NCI-H774 (cell line): ENCODE measurements at regions not wholly inside any gene's neighbourhood (a gene's known extent, or its start where the extent isn't known, plus 50 kb on each side); places are given as distances from the start of the nearest gene placed in this dataset.
"Not testable (repeated sequence)": the region's sequence is repeated elsewhere in the genome, so short reads cannot be mapped to it uniquely, and the experiment has no call there.

Experiments
- DNase-seq: peaks from one replicate; lab custom pipeline; 2025; lab: John Stamatoyannopoulos, UW

DNA sequence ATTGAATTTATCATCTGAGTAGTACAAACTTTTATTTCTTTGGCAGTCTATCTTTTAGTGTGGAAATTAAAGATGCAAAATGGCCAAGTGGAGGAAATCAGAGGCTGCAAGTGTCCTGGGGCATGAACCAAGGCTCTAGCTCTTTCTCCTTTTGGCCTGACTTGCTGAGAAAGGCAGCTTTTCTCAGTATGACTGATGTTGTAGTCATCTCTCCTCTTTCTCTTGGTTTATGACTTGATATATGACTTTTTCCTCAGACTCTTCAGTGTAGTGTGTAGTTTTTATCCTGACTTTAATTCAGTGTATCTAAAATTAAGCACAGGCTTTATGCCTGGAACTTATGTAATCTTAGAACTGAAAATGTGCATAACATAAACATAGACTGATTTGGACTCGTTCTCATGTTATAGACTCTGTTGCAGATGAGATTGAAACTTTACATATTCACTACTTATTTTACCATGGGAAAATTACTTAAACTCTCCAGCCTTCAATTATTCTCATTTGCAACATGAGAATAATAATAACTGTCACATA is 65.7 kb downstream of the SLITRK5 start:
- DNase-seq, result no peak

GRCh38 chr13:87754097-87754496 is 82.9 kb downstream of the SLITRK5 start:
- no peak for DNase-seq

DNA sequence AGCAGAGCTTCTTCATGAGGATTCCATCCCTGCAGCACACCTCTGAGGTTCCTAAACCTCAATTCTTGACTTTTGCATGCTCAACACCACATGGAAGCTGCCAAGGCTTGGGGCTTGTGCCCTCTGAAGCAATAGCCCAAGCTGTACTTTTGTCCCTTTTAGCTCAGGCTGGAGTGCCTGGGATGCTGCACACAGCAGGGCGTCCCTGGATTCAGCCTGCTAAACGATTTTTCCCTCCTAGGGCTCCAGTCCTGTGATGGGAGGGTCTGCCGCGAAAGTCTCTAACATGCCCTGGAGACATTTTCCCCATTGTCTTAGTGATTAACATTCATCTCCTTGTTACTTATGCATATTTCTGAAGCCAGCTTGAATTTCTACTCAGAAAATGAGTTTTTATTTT is 98.3 kb downstream of the SLITRK5 start:
- DNase-seq, result no peak

DNA sequence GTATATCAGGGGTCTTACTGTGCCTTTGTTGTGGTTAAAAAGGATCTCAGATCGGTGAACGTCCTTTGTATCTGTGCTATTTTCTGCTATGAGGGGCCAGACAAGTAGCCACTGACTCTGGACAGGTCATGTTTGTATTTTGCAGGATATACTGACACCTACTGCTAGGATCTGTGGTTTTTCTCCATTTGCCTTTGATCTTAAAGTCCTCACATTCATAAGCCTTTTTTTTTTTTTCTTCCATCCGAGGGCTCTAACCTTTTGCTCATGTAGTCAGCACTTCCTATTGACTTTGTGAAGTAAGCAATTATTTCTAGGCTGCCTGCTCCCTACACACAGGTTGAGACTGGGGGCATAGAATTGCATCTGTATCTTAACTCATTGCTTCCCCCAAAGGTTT is 106.2 kb downstream of the SLITRK5 start:
- DNase-seq, result no peak

- no peak for DNase-seq
Measured at GRCh38 chr13:87778128-87778527, 107.0 kb downstream of the SLITRK5 start.

DNA sequence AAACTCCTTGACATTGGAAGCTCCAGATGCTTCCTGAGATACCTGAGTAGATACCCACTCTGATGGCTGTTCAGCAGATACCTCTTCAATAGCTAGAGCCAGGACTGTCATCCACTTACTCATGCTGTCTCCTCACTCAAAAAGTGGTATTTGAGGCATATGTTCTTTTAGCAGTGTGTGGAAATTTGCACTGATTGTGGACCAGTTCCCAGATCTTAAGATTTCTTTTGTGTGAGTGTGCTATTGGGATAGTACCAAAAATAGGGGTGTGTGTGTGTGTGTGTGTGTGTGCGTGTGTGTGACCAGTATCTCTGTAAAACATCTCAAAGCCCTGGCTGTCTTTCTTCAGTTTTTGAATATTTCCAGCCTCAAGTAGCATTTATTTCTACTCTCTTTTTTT is 108.3 kb downstream of the SLITRK5 start:
- no peak for DNase-seq

DNA sequence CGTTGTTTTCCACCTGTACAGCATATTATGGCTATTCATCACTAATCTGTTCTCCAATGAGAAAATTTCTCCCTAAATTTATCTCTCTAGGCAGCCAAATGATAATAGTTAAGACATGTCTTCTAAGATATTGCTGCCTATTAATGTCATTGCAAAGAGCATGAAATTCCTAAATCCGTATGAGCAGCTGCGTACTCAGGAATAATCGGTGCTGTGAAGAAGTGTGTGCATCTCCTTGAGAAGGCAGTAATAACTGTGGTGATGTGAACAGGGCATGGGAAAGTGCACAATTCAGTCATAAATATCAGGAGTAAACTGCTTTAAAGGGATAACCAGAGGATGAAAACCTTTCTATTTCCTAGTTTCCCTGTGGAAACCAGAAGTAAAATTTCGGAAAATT is 112.2 kb downstream of the SLITRK5 start:
- DNase-seq, result no peak

GRCh38 chr13:87788363-87788762 is 117.2 kb downstream of the SLITRK5 start:
- no peak for DNase-seq

- no peak for DNase-seq
Measured at GRCh38 chr13:87792878-87793277, 121.7 kb downstream of the SLITRK5 start.

- no peak for DNase-seq
Measured at GRCh38 chr13:87798536-87798935, 127.4 kb downstream of the SLITRK5 start.

- no peak for DNase-seq
Measured at GRCh38 chr13:87810391-87810801, 139.2 kb downstream of the SLITRK5 start.

GRCh38 chr13:87810920-87811344 is 139.8 kb downstream of the SLITRK5 start:
- no peak for DNase-seq

- no peak for DNase-seq
Measured at GRCh38 chr13:87814403-87814802, 143.2 kb downstream of the SLITRK5 start.

DNA sequence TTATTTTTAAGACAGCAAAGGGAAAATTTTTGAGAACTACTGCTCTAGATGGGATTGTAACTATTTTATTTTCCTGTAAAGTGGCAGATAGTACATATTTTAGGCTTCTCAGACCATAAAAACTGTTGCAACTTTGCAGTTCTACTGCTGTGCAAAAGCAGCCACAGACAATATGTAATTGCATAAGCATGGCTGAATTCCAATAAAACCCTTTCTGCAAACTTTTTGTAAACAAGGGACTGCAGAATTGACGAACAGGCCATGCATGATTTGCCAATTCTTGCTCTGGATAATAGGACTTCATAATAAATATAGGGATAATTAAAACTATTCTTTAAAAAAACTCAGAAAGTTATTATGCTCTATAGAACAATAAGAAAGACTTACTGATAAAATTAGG is 149.1 kb downstream of the SLITRK5 start:
- DNase-seq, result no peak

GRCh38 chr13:87821512-87821911 is 150.3 kb downstream of the SLITRK5 start:
- no peak for DNase-seq

DNA sequence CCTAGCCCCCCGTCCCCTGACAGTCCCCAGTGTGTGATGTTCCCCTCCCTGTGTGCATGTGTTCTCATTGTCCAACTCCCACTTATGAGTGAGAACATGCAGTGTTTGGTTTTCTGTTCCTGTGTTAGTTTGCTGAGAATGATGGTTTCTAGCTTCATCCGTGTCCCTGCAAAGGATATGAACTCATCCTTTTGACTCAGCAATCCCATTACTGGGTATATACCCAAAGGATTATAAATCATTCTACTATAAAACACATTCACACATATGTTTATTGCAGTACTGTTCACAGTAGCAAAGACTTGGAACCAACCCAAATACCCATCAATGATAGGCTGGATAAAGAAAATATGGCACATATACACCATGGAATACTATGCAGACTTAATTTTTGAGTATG is 155.1 kb downstream of the SLITRK5 start:
- DNase-seq, result not testable (repeated sequence)

- DNase-seq, result no peak
Measured at GRCh38 chr13:87827479-87827878, 156.3 kb downstream of the SLITRK5 start.

GRCh38 chr13:87837522-87837921 is 166.4 kb downstream of the SLITRK5 start:
- DNase-seq, result no peak

GRCh38 chr13:87837946-87838345 is 166.8 kb downstream of the SLITRK5 start:
- DNase-seq, result no peak

GRCh38 chr13:87851410-87851809 is 180.2 kb downstream of the SLITRK5 start:
- no peak for DNase-seq

DNA sequence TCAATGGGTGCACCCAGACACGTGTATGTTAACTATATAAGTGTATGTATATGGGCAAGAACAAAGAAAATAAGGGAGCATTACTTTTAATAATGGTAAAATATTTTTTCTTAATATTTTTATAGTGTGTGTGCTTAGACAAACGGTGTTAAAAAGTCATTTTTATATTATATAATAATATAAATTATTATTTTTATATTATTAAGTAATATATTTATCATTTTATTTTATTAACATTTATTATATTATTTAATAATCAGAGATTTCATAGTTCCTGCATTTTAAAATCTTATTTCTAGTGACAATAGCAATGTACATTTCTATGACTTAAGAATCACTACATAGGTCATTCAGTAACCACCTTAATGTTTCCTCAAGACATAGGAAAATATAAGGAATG is 184.4 kb downstream of the SLITRK5 start:
- DNase-seq, result no peak

DNA sequence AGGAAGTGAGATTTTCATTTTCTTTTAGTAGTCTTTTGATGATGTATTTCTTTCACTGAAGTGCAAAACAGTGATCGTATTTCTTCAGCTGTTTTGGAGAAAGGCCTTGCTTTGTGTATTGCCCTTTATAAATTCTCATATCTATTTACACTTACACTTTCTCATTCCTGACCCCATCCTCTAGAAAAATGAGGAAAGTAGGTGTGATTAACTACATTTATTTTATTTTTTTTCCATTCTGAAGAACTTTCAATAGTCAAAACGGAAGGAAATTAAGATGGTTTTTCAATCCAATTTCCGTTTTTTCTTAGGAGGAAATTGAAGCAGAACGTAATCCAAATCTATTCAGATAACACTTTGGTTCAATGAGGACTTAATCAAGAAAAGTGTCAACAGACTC is 188.1 kb downstream of the SLITRK5 start:
- no peak for DNase-seq

GRCh38 chr13:87867426-87867825 is 196.3 kb downstream of the SLITRK5 start:
- DNase-seq, result no peak

GRCh38 chr13:87868731-87869130 is 197.6 kb downstream of the SLITRK5 start:
- DNase-seq, result no peak

DNA sequence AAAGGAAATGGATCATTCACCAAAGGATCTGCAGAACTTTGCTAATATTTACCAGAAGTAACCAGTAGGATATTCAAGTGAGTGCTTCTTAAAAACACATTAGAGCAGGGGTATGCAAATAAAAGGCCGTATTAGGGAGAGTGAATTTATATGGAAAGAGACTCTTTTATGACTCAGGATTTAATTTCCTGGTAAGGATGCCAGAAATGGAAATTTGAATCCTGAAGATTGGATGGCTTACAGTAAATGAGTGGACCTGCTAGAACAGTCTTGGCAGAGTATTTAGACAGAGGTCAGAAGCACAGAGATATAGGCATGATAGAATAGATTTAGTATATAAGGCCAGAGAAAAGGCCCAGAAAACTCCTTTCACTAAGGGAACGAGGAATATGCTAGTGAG is 201.6 kb downstream of the SLITRK5 start:
- DNase-seq, result no peak
